Bone marrow (tissue), 2 donors: ENCODE measurements at regions not wholly inside any gene's neighbourhood (a gene's known extent, or its start where the extent isn't known, plus 50 kb on each side); places are given as distances from the start of the nearest gene placed in this dataset.
"Not testable (repeated sequence)": the region's sequence is repeated elsewhere in the genome, so short reads cannot be mapped to it uniquely, and the experiment has no call there.

Source experiments
- DNase-seq, 2 donors: peaks; one replicate each; lab custom pipeline; 2025; lab: John Stamatoyannopoulos, UW

GRCh38 chr13:99700468-99700867 lies 199.2 kb downstream of the TM9SF2 start:
- no peak for DNase-seq

- DNase-seq: no peak
These were observed 197.5 kb downstream of the TM9SF2 start for GRCh38 chr13:99698816-99699099.

GRCh38 chr13:99698010-99698815 lies 196.9 kb downstream of the TM9SF2 start:
- no peak for DNase-seq

DNA sequence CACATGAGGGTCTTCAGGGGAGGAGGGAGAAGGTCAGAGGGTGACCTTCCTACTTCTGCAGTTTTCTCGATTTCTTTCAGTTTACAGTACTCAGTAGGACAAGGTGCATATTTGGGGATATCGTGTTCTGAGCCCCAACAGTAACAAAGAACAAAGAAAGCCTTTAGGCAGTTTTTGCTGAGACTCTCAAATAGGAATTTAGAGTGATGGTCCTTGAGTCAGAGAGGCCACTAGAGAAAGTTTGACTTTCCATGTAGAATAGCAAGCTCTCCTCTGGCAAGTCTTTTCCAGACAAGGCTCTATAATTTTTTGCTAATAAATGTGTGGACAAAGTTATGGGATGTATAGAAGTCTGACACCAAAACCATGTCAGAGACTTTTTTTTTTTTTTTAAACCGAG lies 194.6 kb downstream of the TM9SF2 start:
- DNase-seq: no peak

- DNase-seq: no peak
These were observed 192.8 kb downstream of the TM9SF2 start for GRCh38 chr13:99693852-99694611.

GRCh38 chr13:99693351-99693750 lies 192.1 kb downstream of the TM9SF2 start:
- DNase-seq: no peak

GRCh38 chr13:99692854-99693253 lies 191.6 kb downstream of the TM9SF2 start:
- DNase-seq: no peak

DNA sequence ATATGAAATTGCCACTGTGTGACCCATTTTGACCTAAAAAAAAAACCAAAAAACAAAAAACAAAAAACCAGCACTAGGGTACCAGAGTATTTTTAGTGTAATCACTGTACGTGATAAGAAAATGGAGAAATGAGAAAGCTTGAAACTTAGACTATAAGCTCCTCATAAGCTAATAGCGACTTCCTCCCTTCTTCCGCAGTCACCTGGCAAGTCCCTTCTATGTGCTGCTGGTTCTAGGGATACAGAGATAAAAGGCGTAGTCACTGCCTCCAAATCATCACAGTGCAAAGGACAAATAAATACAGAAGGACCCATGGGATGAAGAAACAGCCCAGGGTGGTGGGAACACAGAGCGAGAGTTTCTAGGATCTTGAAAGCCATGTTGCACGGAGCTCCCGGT lies 190.3 kb downstream of the TM9SF2 start:
- no peak for DNase-seq

DNA sequence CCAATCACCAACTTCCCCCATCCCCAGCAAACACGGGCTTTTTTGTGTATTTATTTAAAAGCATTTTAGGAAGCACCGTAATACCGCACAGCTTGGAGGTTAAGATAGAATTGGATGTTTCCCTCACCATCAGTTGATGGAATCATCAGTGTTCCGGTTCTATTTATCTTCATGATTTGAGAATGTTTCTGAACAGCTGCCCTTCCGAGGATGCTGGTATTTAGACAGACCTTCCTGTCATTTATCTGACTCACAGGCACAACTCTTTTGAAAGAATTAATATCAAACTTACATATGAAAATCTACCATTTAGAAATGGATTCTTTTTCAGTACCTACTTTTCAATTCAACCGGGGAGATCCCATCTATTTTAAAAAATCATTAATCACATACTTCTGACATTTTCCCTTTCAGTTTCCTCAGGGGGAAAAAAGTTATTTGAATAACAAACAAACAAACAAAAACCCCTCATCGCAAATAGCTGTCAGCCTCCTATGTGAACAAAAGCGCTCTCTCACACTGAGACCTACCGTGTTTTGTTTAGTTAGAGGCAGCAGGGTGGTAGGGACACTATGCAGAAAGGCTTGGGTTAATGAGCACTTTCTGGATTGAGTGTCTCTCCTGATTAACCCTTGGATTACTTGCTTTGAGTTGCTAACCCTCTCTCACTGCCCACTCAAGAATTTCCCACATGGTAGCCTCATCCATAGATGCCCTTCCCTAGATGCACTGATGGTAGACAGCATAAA lies 189.3 kb downstream of the TM9SF2 start:
- DNase-seq: no peak

- DNase-seq: no peak
These were observed 188.7 kb downstream of the TM9SF2 start for GRCh38 chr13:99689955-99690354.

DNA sequence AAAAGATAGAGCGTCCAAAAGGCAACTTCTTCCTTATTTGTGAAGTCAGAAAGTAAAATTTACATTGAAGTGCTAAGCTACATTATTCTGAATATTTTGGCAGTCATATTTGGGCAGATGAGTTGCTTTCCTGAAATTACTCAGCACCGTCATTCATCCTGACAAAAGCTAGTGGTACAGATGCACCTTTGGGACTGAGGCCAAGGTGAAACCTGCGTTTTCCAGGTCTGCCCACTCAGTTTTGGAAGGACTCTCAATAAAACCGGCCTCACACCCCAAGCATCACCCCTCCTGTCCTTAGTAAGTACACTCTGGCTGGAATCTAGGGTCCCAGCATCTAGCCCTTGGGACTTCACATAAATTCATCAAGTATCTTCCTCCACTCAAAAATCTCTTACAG lies 187.5 kb downstream of the TM9SF2 start:
- no peak for DNase-seq

DNA sequence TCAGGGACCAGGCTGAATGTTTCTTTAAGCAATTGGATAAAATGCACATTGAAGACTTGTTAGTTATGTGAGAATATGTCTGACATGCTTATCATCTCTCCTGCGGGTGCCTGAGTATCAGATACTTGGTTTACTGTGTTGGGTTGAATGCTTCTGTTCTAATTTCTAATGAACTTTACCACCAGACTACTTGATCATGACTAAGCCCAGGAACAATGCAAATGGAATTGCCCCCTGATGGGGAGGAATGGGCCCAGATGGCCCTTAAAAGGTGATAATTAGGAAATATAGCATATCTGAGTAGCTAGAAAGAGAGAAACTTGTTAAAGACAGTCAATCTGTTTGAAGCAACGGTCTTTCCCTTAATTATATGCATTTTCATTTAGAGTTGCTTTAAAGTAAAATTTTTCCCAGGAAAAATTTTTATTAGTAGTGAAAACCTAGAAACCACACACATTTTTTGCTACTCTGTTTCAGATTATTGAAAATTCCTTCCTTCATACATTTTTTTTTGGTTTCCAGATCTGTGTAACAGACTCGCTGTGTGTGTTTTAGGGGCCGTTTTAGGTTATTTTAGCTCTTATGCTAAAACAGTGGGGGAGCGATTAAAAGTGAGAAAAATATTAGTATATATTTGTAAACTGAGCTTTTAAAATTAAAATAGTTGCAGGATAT lies 186.6 kb downstream of the TM9SF2 start:
- no peak for DNase-seq

DNA sequence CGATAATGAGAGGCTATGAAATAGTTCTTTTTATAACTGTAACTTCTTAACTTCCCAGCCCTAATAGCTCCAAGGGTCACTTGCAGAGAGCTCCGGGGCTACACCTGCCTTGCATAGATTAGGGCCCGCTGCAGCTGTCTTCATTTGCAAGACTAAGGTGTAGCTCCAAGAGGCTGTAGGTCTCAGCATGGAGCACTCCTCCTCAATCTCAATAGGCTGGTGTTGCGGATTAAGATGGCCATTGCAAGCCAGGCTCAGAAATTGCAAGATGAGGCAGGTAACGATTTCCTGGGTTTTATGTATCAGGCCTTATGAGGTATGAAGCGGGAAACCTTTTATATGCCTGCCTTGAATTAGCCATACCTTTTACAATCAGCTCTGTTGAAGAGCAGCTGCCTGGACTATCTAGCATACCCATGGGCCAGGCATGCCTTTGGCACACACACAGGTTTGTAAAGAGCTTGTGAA lies 185.7 kb downstream of the TM9SF2 start:
- no peak for DNase-seq

GRCh38 chr13:99686157-99686572 lies 184.9 kb downstream of the TM9SF2 start:
- DNase-seq: no peak

- no peak for DNase-seq
These were observed 180.4 kb downstream of the TM9SF2 start for GRCh38 chr13:99681695-99682094.

GRCh38 chr13:99677116-99677951 lies 176.1 kb downstream of the TM9SF2 start:
- DNase-seq: no peak

GRCh38 chr13:99671746-99672145 lies 170.5 kb downstream of the TM9SF2 start:
- DNase-seq: no peak

DNA sequence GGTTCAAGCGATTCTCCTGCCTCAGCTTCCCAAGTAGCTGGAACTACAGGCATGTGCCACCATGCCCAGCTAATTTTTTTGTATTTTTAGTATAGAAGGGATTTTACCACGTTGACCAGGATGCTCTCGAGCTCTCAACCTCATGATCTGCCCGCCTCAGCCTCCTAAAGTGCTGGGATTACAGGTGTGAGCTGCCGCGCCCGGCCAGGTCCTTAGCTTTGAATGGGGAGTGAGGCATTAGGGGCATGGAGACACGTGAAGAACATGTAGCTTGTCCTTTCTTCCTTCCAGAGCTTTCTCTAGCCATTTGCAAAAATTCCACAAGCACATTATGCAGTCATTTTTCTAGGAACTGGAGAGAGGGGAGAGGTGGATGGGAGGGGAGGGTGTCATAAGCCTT lies 167.8 kb downstream of the TM9SF2 start:
- DNase-seq: not testable (repeated sequence)

DNA sequence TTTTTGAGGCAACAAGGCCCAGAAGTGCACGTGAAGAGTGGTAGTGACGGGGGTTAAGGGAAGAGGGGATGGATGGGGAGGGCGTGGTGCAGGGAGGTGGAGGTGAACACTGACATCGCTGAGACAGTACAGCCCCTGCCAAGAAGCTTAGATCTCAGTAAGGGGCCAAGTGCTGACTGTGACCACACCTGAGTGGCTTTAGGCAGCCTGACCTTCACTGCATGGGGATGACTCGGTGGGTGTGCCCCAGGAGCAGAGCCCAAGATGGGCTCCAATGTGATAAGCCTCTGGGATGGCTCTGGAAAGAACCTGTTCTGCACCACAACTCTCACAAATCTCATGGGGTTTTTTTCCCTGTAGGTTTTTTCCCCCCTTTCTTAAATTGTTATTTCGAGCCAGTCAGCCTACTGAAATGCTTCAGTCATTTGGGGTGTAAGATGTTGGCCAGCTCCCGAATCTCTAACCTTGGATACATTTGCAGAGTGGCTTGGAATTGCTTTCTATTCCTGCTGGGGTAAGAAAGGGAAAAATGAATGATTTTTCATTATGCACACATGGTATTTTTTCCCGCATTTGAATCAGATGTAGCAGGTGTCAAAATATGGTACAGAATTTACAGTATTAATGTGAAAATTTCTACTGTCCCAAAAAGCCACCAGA lies 165.0 kb downstream of the TM9SF2 start:
- DNase-seq: no peak

GRCh38 chr13:99665711-99666110 lies 164.4 kb downstream of the TM9SF2 start:
- DNase-seq: no peak

- no peak for DNase-seq
These were observed 162.6 kb downstream of the TM9SF2 start for GRCh38 chr13:99663908-99664307.
